Hepatocyte (in vitro differentiated cells): ENCODE measurements at regions not wholly inside any gene's neighbourhood (a gene's known extent, or its start where the extent isn't known, plus 50 kb on each side); places are given as distances from the start of the nearest gene placed in this dataset.

ENCODE experiments used
- CTCF ChIP-seq: fragments of 200-600 bp; sonication (generic); IDR thresholded peaks from 2 replicates; pipeline ENCODE4 v1.5.1; 2016; ENCODE audit warnings: antibody characterized with exemption, mild to moderate bottlenecking; ENCODE audit not compliant: poor library complexity
- EZH2 ChIP-seq: fragments of 200-600 bp; sonication (generic); IDR thresholded peaks from 2 replicates; pipeline ENCODE4 v1.6.1; 2016; ENCODE audit warnings: antibody characterized with exemption, mild to moderate bottlenecking, borderline replicate concordance

- TF ChIP-seq CTCF (no peak), EZH2 (no peak)
Observed at GRCh38 chr18:78765142-78765541, 214.5 kb upstream of the SALL3 start.
